ENCODE measurements at regions not wholly inside any gene's neighbourhood (a gene's known extent, or its start where the extent isn't known, plus 50 kb on each side); places are given as distances from the start of the nearest gene placed in this dataset.

GRCh38 chr2:39602616-39603015 is 63.1 kb upstream of the TMEM178A start:
- Histone ChIP-seq H3F3A (ENCODE audit: insufficient read depth, low read depth) (no peaks in the 10 kb centered on the region), H3K27ac (no peak overlapping the region), H3K9me3 (ENCODE audit: insufficient read depth, low read depth) (no peaks in the 10 kb centered on the region; the same call in 1 of the 2 replicates), H3K27me3 (ENCODE audit: insufficient read depth, low read depth) (no peaks in the 10 kb centered on the region), H3K4me3 (no peak overlapping the region), H3K9me2 (ENCODE audit: insufficient read depth) (no peaks in the 10 kb centered on the region), H3K4me2 (no peak overlapping the region), H3K4me1 (replicated peaks; ENCODE audit: insufficient read depth) (no peaks in the 10 kb centered on the region), H2AFZ (no peak overlapping the region), H3K79me2 (ENCODE audit: low read depth) (no peaks in the 10 kb centered on the region), H4K20me1 (ENCODE audit: insufficient read depth) (no peaks in the 10 kb centered on the region), H3K36me3 (ENCODE audit: low read depth) (no peaks in the 10 kb centered on the region)
- ChIA-PET CTCF (no interaction called here), POLR2A (ENCODE audit: unreplicated experiment) (no interaction called here)
- TF ChIP-seq, protein P1, sequence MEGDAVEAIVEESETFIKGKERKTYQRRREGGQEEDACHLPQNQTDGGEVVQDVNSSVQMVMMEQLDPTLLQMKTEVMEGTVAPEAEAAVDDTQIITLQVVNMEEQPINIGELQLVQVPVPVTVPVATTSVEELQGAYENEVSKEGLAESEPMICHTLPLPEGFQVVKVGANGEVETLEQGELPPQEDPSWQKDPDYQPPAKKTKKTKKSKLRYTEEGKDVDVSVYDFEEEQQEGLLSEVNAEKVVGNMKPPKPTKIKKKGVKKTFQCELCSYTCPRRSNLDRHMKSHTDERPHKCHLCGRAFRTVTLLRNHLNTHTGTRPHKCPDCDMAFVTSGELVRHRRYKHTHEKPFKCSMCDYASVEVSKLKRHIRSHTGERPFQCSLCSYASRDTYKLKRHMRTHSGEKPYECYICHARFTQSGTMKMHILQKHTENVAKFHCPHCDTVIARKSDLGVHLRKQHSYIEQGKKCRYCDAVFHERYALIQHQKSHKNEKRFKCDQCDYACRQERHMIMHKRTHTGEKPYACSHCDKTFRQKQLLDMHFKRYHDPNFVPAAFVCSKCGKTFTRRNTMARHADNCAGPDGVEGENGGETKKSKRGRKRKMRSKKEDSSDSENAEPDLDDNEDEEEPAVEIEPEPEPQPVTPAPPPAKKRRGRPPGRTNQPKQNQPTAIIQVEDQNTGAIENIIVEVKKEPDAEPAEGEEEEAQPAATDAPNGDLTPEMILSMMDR (conservative IDR thresholded peaks at IDR 0.05) = no peak
- DNase-seq = no peak
- intact Hi-C loops (cut with micrococcal nuclease; ENCODE audit: unreplicated experiment) = no loop called here
- BruUV-seq (replicated peaks) = no TSS peak

- POLR2A ChIA-PET (ENCODE audit: unreplicated experiment) = no interaction called here
- BruUV-seq (replicated peaks) = no TSS peak
- DNase-seq = no peak
These were observed 62.3 kb upstream of the TMEM178A start for GRCh38 chr2:39603436-39603835.

DNA sequence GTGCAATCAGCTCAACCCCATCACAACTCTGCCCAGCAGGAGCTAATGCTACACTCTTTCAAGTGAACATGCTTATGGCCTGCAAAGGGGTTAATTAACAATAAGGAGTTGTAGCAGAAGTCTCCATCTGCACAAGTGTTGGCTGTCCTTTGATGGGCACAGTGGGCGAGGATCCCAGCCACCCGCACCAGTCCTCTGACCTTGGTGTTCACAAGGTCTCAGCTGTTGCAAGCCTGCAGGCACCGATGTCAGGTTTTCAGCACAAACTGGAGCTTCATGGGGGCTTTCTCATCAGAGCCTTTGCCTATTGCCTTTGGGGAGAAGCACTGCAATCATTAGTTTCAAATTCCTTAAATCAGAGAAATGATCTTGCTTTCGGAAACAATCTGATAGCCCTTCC is 60.9 kb upstream of the TMEM178A start:
- Histone ChIP-seq H3K9me2 (ENCODE audit: insufficient read depth) (no peaks in the 10 kb centered on the region), H3F3A (ENCODE audit: insufficient read depth, low read depth) (no peaks in the 10 kb centered on the region), H4K20me1 (ENCODE audit: insufficient read depth) (no peaks in the 10 kb centered on the region), H3K36me3 (ENCODE audit: low read depth) (no peaks in the 10 kb centered on the region), H3K27me3 (ENCODE audit: insufficient read depth, low read depth) (no peaks in the 10 kb centered on the region), H2AFZ (no peak overlapping the region), H3K4me1 (replicated peaks; ENCODE audit: insufficient read depth) (no peaks in the 10 kb centered on the region), H3K4me3 (no peak overlapping the region), H3K4me2 (no peak overlapping the region), H3K9me3 (ENCODE audit: insufficient read depth, low read depth) (no peaks in the 10 kb centered on the region; the same call in 1 of the 2 replicates), H3K27ac (no peak overlapping the region), H3K79me2 (ENCODE audit: low read depth) (no peaks in the 10 kb centered on the region)
- intact Hi-C loops (cut with micrococcal nuclease; ENCODE audit: unreplicated experiment) = no loop called here
- ChIA-PET POLR2A (ENCODE audit: unreplicated experiment) (interaction anchor here (0.6 kb wide), 2 partner anchors 229 to 1139 kb away, joined by 3 to 4 read pairs; no protein-coding TSS in a partner anchor), CTCF (no interaction called here)
- no peak for TF ChIP-seq EZH2 (IDR thresholded peaks at IDR 0.05; ENCODE audit: low read depth)
- TF ChIP-seq, protein P1 (conservative IDR thresholded peaks at IDR 0.05) = no peak
- BruUV-seq (replicated peaks) = no TSS peak
- DNase-seq = no peak

More at GRCh38 chr2:39603436-39603835, 62.3 kb upstream of the TMEM178A start:
- H3K79me2 ChIP-seq (ENCODE audit: low read depth) = no peaks in the 10 kb centered on the region
- TF ChIP-seq, protein P1 (conservative IDR thresholded peaks at IDR 0.05) = no peak
- no peak for TF ChIP-seq EZH2 (IDR thresholded peaks at IDR 0.05; ENCODE audit: low read depth)
- H3K27ac ChIP-seq = no peak overlapping the region
- no peak overlapping the region for H3K4me2 ChIP-seq
- CTCF ChIA-PET = no interaction called here
- H3K4me3 ChIP-seq = no peak overlapping the region
- H3K9me3 ChIP-seq (ENCODE audit: insufficient read depth, low read depth) = no peaks in the 10 kb centered on the region; the same call in 1 of the 2 replicates
- intact Hi-C loops (cut with micrococcal nuclease; ENCODE audit: unreplicated experiment) = no loop called here
- H3K9me2 ChIP-seq (ENCODE audit: insufficient read depth) = no peaks in the 10 kb centered on the region
- no peaks in the 10 kb centered on the region for H3K36me3 ChIP-seq (ENCODE audit: low read depth)
- H3F3A ChIP-seq (ENCODE audit: insufficient read depth, low read depth) = no peaks in the 10 kb centered on the region
- H2AFZ ChIP-seq = no peak overlapping the region
- no peaks in the 10 kb centered on the region for H4K20me1 ChIP-seq (ENCODE audit: insufficient read depth)
- H3K27me3 ChIP-seq (ENCODE audit: insufficient read depth, low read depth) = no peaks in the 10 kb centered on the region
- H3K4me1 ChIP-seq (replicated peaks; ENCODE audit: insufficient read depth) = no peaks in the 10 kb centered on the region
